DOHH2 (cell line): ENCODE measurements at regions not wholly inside any gene's neighbourhood (a gene's known extent, or its start where the extent isn't known, plus 50 kb on each side); places are given as distances from the start of the nearest gene placed in this dataset.

Experiments used
- H3F3A ChIP-seq: fragments of 200-600 bp; sonication (generic), shearing (Covaris generic); 2 replicates; pipeline ENCODE4 v1.6.0; 2016; ENCODE audit warnings: antibody characterized with exemption, mild to moderate bottlenecking; ENCODE audit not compliant: control insufficient read depth, insufficient read depth
- H3K27ac ChIP-seq: fragments of 200-600 bp; sonication (generic); 2 replicates; pipeline ENCODE4 v1.5.1; 2014; ENCODE audit warnings: low read depth, mild to moderate bottlenecking, low read length, moderate library complexity
- H3K27me3 ChIP-seq: fragments of 200-600 bp; sonication (generic); 2 replicates; pipeline ENCODE4 v1.6.1; 2014; ENCODE audit warnings: mild to moderate bottlenecking, low read length, mixed read lengths; ENCODE audit not compliant: control insufficient read depth
- H3K36me3 ChIP-seq: fragments of 200-600 bp; sonication (generic); 2 replicates; pipeline ENCODE4 v1.6.1; 2014; ENCODE audit warnings: mild to moderate bottlenecking, low read length, moderate library complexity, mixed read lengths; ENCODE audit not compliant: control insufficient read depth
- H3K4me1 ChIP-seq: fragments of 200-600 bp; sonication (generic); 2 replicates; pipeline ENCODE4 v1.6.1; 2014; ENCODE audit warnings: mild to moderate bottlenecking, low read length, mixed read lengths; ENCODE audit not compliant: control insufficient read depth
- H3K4me2 ChIP-seq: fragments of 200-600 bp; sonication (generic); 2 replicates; pipeline ENCODE4 v1.6.0; 2014; ENCODE audit warnings: mild to moderate bottlenecking, low read length, moderate library complexity
- H3K4me3 ChIP-seq: fragments of 200-600 bp; sonication (generic); 2 replicates; pipeline ENCODE4 v1.5.1; 2014; ENCODE audit warnings: mild to moderate bottlenecking, low read length, mixed read lengths
- H3K79me2 ChIP-seq: fragments of 200-600 bp; sonication (generic); 2 replicates; pipeline ENCODE4 v1.6.1; 2014; ENCODE audit warnings: mild to moderate bottlenecking, low read length, mixed read lengths; ENCODE audit not compliant: control insufficient read depth
- H3K9me2 ChIP-seq: fragments of 200-600 bp; sonication (generic); replicated peaks from 2 replicates; pipeline ENCODE4 v1.6.1; 2014; ENCODE audit warnings: mild to moderate bottlenecking, low read length, mixed read lengths; ENCODE audit not compliant: control insufficient read depth
- H3K9me3 ChIP-seq: fragments of 200-600 bp; sonication (generic); 2 replicates; pipeline ENCODE4 v1.6.1; 2014; ENCODE audit warnings: antibody characterized with exemption, low read length, mixed read lengths; ENCODE audit not compliant: control insufficient read depth, insufficient read depth
- H4K20me1 ChIP-seq: fragments of 200-600 bp; sonication (generic); 2 replicates; pipeline ENCODE4 v1.6.0; 2014; ENCODE audit warnings: low read depth, mild to moderate bottlenecking, antibody characterized with exemption, low read length, moderate library complexity; ENCODE audit not compliant: control insufficient read depth, insufficient read depth
- EZH2phosphoT487 ChIP-seq: fragments of 200-600 bp; sonication (generic); IDR thresholded peaks from 2 replicates; pipeline ENCODE4 v1.6.1; 2017; ENCODE audit warnings: borderline replicate concordance, mild to moderate bottlenecking, antibody characterized with exemption, low read length, moderate library complexity, mixed read lengths
- TF ChIP-seq, protein P1 (sequence below): fragments of 200-600 bp; sonication (generic); IDR thresholded peaks from one replicate; pipeline ENCODE4 v1.5.1; 2014; ENCODE audit warnings: antibody characterized with exemption, mild to moderate bottlenecking, low read depth, low read length; ENCODE audit not compliant: poor library complexity, severe bottlenecking

DNA sequence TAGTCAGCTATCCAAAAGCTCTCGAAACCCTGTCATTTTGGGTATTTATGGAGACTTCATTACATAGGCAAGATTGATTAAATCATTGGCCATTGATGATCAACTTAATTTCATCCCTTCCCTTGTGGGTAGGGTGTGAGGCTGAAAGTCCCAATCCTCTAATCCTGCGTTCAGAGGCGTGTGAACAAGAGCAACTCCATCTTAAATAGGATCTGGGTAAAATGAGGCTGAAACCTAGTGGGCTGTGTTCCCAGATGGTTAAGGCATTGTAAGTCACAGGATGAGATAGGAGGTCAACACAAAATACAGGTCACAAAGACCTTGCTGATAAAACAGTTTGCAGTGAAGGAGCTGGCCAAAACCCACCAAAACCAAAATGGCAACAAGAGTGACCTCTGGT, 641.7 kb upstream of the GJE1 start:
- Histone ChIP-seq H3K9me2 (no peaks in the 10 kb centered on the region), H3K4me1 (peaks cover 15% of the 10 kb centered on the region), H3K9me3 (peaks cover 2% of the 10 kb centered on the region; the same call in 1 of the 2 replicates), H3K27ac (no peak overlapping the region), H3K79me2 (no peaks in the 10 kb centered on the region), H4K20me1 (no peaks in the 10 kb centered on the region), H3F3A (no peaks in the 10 kb centered on the region), H3K4me2 (no peak overlapping the region), H3K36me3 (no peaks in the 10 kb centered on the region), H3K27me3 (no peaks in the 10 kb centered on the region), H3K4me3 (no peak overlapping the region)
- TF ChIP-seq, protein P1, sequence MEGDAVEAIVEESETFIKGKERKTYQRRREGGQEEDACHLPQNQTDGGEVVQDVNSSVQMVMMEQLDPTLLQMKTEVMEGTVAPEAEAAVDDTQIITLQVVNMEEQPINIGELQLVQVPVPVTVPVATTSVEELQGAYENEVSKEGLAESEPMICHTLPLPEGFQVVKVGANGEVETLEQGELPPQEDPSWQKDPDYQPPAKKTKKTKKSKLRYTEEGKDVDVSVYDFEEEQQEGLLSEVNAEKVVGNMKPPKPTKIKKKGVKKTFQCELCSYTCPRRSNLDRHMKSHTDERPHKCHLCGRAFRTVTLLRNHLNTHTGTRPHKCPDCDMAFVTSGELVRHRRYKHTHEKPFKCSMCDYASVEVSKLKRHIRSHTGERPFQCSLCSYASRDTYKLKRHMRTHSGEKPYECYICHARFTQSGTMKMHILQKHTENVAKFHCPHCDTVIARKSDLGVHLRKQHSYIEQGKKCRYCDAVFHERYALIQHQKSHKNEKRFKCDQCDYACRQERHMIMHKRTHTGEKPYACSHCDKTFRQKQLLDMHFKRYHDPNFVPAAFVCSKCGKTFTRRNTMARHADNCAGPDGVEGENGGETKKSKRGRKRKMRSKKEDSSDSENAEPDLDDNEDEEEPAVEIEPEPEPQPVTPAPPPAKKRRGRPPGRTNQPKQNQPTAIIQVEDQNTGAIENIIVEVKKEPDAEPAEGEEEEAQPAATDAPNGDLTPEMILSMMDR: no peak
- TF ChIP-seq EZH2phosphoT487: no peak

DNA sequence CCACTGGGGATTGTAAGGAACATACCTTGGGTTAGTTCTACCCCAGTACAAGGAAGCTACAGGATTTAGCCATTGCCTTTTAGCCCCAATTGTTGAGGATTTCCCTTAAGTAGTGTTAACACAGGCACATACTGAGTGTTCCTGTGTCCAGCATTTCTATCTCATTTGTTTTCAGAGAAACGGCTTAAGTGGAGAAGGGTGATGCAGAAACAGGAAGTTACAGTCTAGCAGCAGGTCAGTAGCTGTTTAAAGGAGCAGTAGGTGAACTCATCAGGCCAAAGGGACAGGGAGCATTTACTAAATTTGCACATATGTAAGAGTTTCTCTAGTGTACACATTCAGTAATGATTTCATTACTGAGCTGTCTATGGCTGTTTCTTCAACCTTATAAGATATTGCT, 644.2 kb upstream of the GJE1 start:
- peak overlapping the region; percentile 31; the same call in 1 of the 2 replicates for H3K27ac ChIP-seq
- peaks cover 6% of the 10 kb centered on the region; the same call in 1 of the 2 replicates for H3K9me3 ChIP-seq
- H3F3A ChIP-seq: no peaks in the 10 kb centered on the region
- H3K4me1 ChIP-seq: peaks cover 34% of the 10 kb centered on the region
- H3K4me2 ChIP-seq: peak overlapping the region; percentile 68
- no peaks in the 10 kb centered on the region for H3K79me2 ChIP-seq
- no peaks in the 10 kb centered on the region for H4K20me1 ChIP-seq
- TF ChIP-seq EZH2phosphoT487: no peak
- TF ChIP-seq, protein P1: no peak
- H3K36me3 ChIP-seq: no peaks in the 10 kb centered on the region
- H3K27me3 ChIP-seq: no peaks in the 10 kb centered on the region
- H3K4me3 ChIP-seq: peak overlapping the region; percentile 52
- no peaks in the 10 kb centered on the region for H3K9me2 ChIP-seq

DNA sequence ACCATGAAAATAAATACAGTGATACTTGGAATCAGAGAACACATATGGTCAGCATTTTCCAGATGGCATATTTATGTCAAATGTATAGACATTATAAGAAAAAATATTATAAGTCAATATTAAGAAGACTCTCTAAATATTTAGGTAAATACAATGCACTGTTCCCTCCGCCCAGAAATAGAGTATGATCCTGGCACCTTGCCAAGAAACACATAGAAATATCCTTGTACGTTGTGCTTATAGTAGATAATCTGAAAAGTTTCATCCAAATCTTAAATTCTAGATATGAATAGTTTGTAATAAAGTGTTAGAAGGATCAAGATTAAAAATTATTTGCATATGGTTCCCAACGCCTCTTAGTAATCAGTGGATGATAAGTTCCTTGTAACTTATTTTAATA, 645.8 kb upstream of the GJE1 start:
- no peaks in the 10 kb centered on the region for H3F3A ChIP-seq
- no peaks in the 10 kb centered on the region for H3K36me3 ChIP-seq
- H3K27ac ChIP-seq: no peak overlapping the region
- peaks cover 46% of the 10 kb centered on the region for H3K4me1 ChIP-seq
- no peak overlapping the region for H3K4me2 ChIP-seq
- no peaks in the 10 kb centered on the region for H4K20me1 ChIP-seq
- peaks cover 6% of the 10 kb centered on the region; the same call in 1 of the 2 replicates for H3K9me3 ChIP-seq
- no peaks in the 10 kb centered on the region for H3K79me2 ChIP-seq
- TF ChIP-seq, protein P1: no peak
- TF ChIP-seq EZH2phosphoT487: no peak
- H3K4me3 ChIP-seq: no peak overlapping the region
- H3K9me2 ChIP-seq: no peaks in the 10 kb centered on the region
- no peaks in the 10 kb centered on the region for H3K27me3 ChIP-seq

DNA sequence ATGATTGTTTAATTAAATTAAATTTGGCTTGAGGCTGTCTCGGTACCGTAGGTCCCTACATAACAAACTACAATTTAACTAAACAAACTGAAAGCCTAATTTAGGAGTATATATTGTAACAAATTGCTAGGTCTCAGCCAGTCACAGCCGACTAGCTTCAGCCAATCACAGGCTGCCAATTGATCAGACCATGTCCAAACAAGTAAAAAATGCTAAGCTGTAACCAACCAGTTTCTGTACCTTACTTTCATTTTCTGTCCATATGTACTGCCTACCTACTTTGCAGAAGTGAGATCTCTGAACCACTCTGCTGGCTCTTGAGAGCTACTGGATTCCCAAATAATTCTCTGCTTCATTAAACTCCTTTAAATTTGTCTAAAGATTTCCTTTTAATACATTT, 648.0 kb upstream of the GJE1 start:
- Histone ChIP-seq H3K36me3 (no peaks in the 10 kb centered on the region), H3K79me2 (no peaks in the 10 kb centered on the region), H3K27me3 (no peaks in the 10 kb centered on the region), H3F3A (no peaks in the 10 kb centered on the region), H4K20me1 (no peaks in the 10 kb centered on the region), H3K9me2 (no peaks in the 10 kb centered on the region), H3K4me2 (peak overlapping the region; percentile 50), H3K4me1 (peaks cover 50% of the 10 kb centered on the region), H3K27ac (peak overlapping the region; percentile 64), H3K9me3 (peaks cover 14% of the 10 kb centered on the region; the same call in 1 of the 2 replicates), H3K4me3 (peak overlapping the region; percentile 46)
- TF ChIP-seq, protein P1: no peak
- no peak for TF ChIP-seq EZH2phosphoT487
